ENCODE measurements at regions not wholly inside any gene's neighbourhood (a gene's known extent, or its start where the extent isn't known, plus 50 kb on each side); places are given as distances from the start of the nearest gene placed in this dataset.

GRCh38 chr21:35206141-35207125 lies 157.3 kb upstream of the RUNX1 start:
- H4K20me1 ChIP-seq: no peaks in the 10 kb centered on the region
- peak overlapping the region; percentile 79 for H3K27ac ChIP-seq
- H3K9me3 ChIP-seq: peaks cover 34% of the 10 kb centered on the region
- H3K4me1 ChIP-seq: peaks cover 49% of the 10 kb centered on the region
- no peaks in the 10 kb centered on the region for H3K27me3 ChIP-seq
- TF ChIP-seq Cebpa-rat (IDR thresholded peaks at IDR 0.05): no peak
- H3K4me2 ChIP-seq: peak overlapping the region; percentile 72
- no peaks in the 10 kb centered on the region for H3K36me3 ChIP-seq
- 0 out of 2 replicates have a peak overlapping the region, but pooled peaks have one; percentile 9 for H3K4me3 ChIP-seq
- H3K9ac ChIP-seq: peak overlapping the region; percentile 25

GRCh38 chr21:35204850-35205541 lies 155.9 kb upstream of the RUNX1 start:
- no peak for TF ChIP-seq Cebpa-rat (IDR thresholded peaks at IDR 0.05)
- Histone ChIP-seq H4K20me1 (no peaks in the 10 kb centered on the region), H3K9ac (peak overlapping the region; percentile 25), H3K9me3 (peaks cover 21% of the 10 kb centered on the region), H3K27ac (peak overlapping the region; percentile 79), H3K4me3 (peak overlapping the region; percentile 29), H3K4me1 (peaks cover 49% of the 10 kb centered on the region), H3K4me2 (peak overlapping the region; percentile 72), H3K27me3 (no peaks in the 10 kb centered on the region), H3K36me3 (no peaks in the 10 kb centered on the region)

GRCh38 chr21:35204125-35204524 lies 155.0 kb upstream of the RUNX1 start:
- Histone ChIP-seq H3K9ac (no peak overlapping the region), H3K27ac (no peak overlapping the region), H3K9me3 (peaks cover 12% of the 10 kb centered on the region), H3K4me2 (no peak overlapping the region), H3K36me3 (no peaks in the 10 kb centered on the region), H4K20me1 (no peaks in the 10 kb centered on the region), H3K4me3 (no peak overlapping the region), H3K4me1 (peaks cover 49% of the 10 kb centered on the region), H3K27me3 (no peaks in the 10 kb centered on the region)
- TF ChIP-seq Cebpa-rat (IDR thresholded peaks at IDR 0.05): no peak

GRCh38 chr21:35203093-35203977 lies 154.2 kb upstream of the RUNX1 start:
- Histone ChIP-seq H3K4me3 (no peak overlapping the region), H4K20me1 (no peaks in the 10 kb centered on the region), H3K9me3 (peaks cover 4% of the 10 kb centered on the region), H3K36me3 (no peaks in the 10 kb centered on the region), H3K4me2 (no peak overlapping the region), H3K27ac (no peak overlapping the region), H3K27me3 (no peaks in the 10 kb centered on the region), H3K4me1 (peaks cover 49% of the 10 kb centered on the region), H3K9ac (no peak overlapping the region)
- TF ChIP-seq Cebpa-rat (IDR thresholded peaks at IDR 0.05): no peak

- Histone ChIP-seq H3K36me3 (no peaks in the 10 kb centered on the region), H4K20me1 (no peaks in the 10 kb centered on the region), H3K27me3 (no peaks in the 10 kb centered on the region), H3K9ac (no peak overlapping the region), H3K27ac (no peak overlapping the region), H3K4me3 (no peak overlapping the region), H3K4me1 (peaks cover 41% of the 10 kb centered on the region), H3K9me3 (no peaks in the 10 kb centered on the region; the same call in 1 of the 2 replicates), H3K4me2 (no peak overlapping the region)
- no peak for TF ChIP-seq Cebpa-rat (IDR thresholded peaks at IDR 0.05)
Observed at GRCh38 chr21:35202431-35202830, 153.3 kb upstream of the RUNX1 start.

GRCh38 chr21:35201799-35202198 lies 152.7 kb upstream of the RUNX1 start:
- no peaks in the 10 kb centered on the region for H4K20me1 ChIP-seq
- H3K9ac ChIP-seq: no peak overlapping the region
- no peak overlapping the region for H3K27ac ChIP-seq
- H3K36me3 ChIP-seq: no peaks in the 10 kb centered on the region
- no peak overlapping the region for H3K4me3 ChIP-seq
- no peaks in the 10 kb centered on the region for H3K27me3 ChIP-seq
- no peak for TF ChIP-seq Cebpa-rat (IDR thresholded peaks at IDR 0.05)
- H3K4me2 ChIP-seq: no peak overlapping the region
- H3K9me3 ChIP-seq: no peaks in the 10 kb centered on the region; the same call in 1 of the 2 replicates
- peaks cover 35% of the 10 kb centered on the region for H3K4me1 ChIP-seq

- TF ChIP-seq Cebpa-rat (IDR thresholded peaks at IDR 0.05): no peak
- peaks cover 30% of the 10 kb centered on the region for H3K4me1 ChIP-seq
- H3K36me3 ChIP-seq: no peaks in the 10 kb centered on the region
- no peaks in the 10 kb centered on the region for H3K27me3 ChIP-seq
- H3K9ac ChIP-seq: no peak overlapping the region
- H3K4me3 ChIP-seq: no peak overlapping the region
- no peak overlapping the region for H3K27ac ChIP-seq
- H4K20me1 ChIP-seq: no peaks in the 10 kb centered on the region
- no peak overlapping the region for H3K4me2 ChIP-seq
- H3K9me3 ChIP-seq: no peaks in the 10 kb centered on the region; the same call in 1 of the 2 replicates
Observed at GRCh38 chr21:35201288-35201687, 152.2 kb upstream of the RUNX1 start.

- Histone ChIP-seq H3K27ac (no peak overlapping the region), H3K4me3 (no peak overlapping the region), H3K4me1 (peaks cover 14% of the 10 kb centered on the region), H3K9me3 (peaks cover 12% of the 10 kb centered on the region), H3K27me3 (no peaks in the 10 kb centered on the region), H3K9ac (no peak overlapping the region), H3K36me3 (no peaks in the 10 kb centered on the region), H3K4me2 (no peak overlapping the region), H4K20me1 (no peaks in the 10 kb centered on the region)
- no peak for TF ChIP-seq Cebpa-rat (IDR thresholded peaks at IDR 0.05)
Observed at GRCh38 chr21:35199733-35200015, 150.6 kb upstream of the RUNX1 start.

GRCh38 chr21:35198982-35199732 lies 150.1 kb upstream of the RUNX1 start:
- Histone ChIP-seq H4K20me1 (no peaks in the 10 kb centered on the region), H3K9me3 (peaks cover 17% of the 10 kb centered on the region), H3K27me3 (no peaks in the 10 kb centered on the region), H3K27ac (no peak overlapping the region), H3K9ac (no peak overlapping the region), H3K36me3 (no peaks in the 10 kb centered on the region), H3K4me3 (no peak overlapping the region), H3K4me1 (peaks cover 8% of the 10 kb centered on the region; the same call in 1 of the 2 replicates), H3K4me2 (no peak overlapping the region)
- no peak for TF ChIP-seq Cebpa-rat (IDR thresholded peaks at IDR 0.05)
